Mucosa of gallbladder (tissue), 1 donor: ENCODE measurements at regions not wholly inside any gene's neighbourhood (a gene's known extent, or its start where the extent isn't known, plus 50 kb on each side); places are given as distances from the start of the nearest gene placed in this dataset.

ENCODE experiments used
- DNase-seq: peaks from one replicate; pipeline ENCODE4 v3.0.0-alpha.2; 2020; ENCODE audit warnings: low spot score
- donor health status: DM: no; HTN: no; CAD: no.

DNA sequence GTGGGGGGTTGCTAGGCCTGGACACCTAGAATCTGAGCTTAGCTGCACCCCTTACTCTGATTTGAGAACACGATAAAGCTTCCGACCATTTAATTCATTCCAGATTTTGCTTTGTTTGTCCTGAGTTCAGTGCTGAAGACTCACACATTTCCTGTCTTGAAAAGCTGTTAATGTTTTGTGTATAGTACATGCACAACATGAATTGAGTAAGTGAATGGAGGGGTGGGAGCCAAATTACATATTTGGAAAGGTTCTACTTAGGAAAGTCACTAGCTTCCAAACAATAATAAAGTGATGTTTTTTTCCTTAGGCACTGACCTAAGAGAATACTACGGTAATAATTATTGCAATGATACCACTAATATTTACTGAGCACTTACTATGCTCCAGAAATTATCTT is 955.2 kb upstream of the NR2F2 start:
- no peak for DNase-seq

DNA sequence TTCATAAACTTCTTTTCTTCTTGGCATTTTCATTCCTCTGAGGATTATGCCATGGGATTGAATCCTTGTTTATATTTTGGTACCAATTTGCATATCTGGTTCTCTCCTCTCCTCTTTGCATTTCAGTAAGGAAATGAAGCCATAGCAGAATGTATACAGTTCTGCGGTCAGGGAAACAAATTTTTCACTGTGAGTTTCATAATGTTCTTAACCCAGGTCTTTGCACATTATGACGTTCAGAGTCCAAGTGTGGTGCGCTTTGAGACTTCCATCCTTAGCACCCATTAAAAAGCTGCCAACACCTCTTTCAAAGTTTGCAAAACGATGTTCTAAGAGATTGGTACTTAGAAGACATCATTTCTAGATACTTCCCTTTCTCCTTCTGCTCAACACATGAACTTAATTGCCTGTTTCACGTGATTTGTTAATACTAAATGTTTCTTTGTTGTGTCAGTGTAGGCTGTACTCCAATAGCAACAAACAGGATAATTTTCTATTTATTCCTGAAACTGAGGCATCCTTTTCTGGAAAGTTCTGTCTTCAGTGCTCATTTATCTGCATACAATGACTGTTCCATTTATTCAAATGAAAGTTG is 953.1 kb upstream of the NR2F2 start:
- DNase-seq, result no peak

DNA sequence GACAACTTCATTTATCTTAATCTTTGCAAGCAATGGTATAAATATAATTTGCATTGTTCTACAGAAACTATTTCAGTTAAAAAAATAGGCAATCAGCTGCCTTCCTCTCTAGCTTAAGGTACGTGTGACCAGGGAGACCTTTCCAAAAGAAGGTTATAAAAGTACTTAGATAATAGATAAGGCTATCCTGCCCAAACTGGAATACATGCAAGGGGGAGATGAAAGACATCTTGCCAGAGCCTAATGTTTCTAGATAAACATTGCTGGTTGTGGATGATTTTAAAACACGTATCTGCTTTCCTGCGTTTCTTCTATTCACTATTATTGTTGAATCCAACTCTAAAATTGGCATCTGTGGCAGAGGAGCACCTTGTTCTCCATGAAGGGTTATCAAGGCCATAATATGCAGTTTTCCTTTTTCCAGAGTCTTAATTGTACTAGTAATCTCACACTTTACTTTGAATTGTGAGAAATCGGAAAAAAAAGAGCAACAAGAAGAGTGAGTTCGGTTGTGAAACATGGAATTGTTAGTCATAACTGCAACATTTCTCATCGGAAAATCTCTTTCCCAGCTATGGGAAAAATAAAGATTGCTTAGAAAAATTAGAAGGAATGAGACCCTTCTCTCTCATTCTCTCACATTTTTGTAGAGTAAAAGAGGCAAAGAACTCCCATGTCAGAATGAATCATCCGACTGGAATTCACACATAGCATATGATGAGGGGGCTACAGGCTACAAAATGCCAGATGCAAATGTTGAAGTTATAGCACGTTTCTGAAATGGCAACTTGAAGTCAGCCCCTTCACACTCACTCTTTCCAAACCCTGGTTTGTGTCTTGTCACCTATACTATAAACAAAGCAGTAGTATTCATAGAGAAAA is 936.1 kb upstream of the NR2F2 start:
- no peak for DNase-seq

DNA sequence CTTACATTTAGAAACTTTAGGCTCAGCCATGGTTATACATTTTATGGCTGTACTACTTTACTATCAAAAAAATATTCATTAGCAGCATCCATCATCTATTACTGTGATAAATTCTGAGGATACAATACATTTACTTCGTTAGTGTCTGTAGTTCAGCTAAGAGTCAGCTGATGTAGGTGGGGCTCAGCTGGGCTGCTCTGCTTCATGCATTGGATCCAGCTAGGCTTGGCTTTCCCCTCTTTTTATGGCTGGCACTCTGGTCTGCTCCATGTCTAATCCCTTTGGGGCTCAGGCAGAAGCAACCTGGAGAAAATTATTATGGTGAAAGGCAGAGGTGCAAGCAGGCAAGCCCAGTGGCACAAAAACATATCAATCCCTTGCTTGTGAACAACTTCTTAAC is 930.1 kb upstream of the NR2F2 start:
- DNase-seq, result no peak

DNA sequence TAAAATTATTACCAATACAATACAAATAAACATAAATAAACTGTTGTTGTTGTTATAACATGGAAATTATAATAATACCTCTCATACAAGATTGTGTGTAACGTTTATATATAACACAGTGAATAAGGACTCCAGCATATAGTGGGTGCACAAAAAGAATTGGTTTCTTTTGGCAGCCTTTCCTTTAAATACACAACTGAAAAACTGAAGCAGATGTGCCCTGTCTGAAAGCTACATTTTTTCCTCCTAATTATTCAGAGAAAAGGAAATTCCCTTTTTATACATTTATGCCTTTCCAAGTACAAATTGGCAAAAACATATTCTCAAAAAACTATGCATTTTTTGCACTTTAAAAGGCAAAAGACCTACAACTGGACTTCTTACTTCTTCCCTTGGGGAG is 928.9 kb upstream of the NR2F2 start:
- DNase-seq, result no peak

DNA sequence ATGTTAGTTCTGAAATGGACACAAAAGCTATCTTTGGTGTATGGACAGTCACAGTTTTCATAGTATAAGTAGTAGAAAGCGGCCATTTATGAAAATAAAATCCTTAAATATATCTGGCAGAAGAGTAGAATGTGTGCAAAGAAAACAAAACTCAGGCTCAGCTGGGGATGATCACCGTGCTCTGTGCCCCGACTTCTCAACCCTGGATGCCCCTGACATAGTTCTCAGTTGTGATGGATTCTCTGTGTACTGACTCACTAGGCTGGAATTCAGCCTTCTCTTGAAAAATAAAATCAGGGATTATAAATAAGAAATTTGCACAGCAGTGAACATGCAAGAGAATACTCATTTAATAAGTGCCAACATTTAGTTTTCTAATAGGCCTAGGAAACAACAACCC is 925.1 kb upstream of the NR2F2 start:
- no peak for DNase-seq

DNA sequence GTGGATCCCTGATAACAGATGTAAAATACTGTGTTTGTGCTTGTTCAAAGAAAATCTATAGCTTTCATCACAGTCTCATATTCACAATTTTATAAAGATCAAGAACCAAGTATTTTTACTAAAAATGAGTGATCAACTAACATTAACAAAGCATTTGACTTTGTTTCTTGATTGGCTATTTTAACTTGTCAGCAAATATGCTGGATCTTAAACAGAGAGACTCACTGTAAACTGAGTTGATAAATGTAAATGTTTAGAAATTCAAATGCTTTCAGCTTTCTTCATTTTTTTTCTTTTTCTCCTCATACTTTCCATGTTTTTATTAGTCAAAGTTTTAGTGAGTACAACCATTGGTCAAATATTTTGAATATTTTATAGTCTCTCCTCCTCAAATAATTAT is 923.0 kb upstream of the NR2F2 start:
- no peak for DNase-seq

DNA sequence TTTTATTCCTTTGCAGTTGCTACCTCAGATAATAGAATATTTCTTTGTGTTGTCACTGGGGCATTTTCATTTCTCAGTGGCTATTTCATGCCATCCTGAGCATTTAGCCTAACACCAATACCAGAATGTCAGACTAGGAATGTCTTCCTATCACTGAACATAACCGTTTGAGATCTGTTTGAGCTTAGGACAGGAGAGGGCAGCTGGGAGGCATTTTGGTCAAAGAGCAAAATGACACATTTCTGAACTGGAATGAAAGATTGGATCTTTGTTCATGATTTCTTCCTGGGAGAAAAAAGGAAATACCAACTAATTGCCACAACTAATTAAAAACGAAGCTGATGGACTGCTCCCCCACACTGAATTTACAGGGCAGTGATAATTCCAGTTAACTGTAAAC is 921.3 kb upstream of the NR2F2 start:
- DNase-seq, result no peak

DNA sequence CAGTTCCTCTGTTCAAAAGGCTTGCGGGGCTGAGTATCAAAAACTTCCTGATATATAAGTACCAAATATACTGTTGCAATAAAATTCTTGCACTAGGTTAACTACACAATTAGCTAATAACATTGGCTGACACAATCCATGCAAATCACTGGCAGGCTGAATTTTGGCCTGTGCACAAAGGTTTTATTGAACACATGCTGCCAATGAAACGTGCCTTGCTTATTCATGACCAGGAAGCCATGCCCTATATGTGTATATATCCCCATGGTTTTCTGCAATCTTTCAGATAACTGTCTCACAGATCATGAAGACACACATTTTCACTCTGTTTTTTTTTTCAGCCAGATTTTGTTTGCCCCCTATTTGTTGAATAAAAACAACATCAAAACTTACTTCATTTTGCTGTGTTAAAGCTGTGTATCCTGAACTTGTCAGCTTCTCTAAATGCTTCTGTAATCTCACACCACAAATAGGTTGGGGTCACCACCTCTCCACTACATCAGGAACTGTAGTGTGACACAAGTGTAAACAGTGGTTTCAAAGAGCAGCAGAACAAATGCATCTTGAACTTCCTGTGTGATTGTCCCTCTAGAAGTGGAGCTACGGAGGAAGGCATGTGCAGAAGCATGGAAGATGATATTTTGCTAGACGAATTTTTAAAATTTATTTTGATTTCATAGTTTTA is 920.7 kb upstream of the NR2F2 start:
- no peak for DNase-seq

DNA sequence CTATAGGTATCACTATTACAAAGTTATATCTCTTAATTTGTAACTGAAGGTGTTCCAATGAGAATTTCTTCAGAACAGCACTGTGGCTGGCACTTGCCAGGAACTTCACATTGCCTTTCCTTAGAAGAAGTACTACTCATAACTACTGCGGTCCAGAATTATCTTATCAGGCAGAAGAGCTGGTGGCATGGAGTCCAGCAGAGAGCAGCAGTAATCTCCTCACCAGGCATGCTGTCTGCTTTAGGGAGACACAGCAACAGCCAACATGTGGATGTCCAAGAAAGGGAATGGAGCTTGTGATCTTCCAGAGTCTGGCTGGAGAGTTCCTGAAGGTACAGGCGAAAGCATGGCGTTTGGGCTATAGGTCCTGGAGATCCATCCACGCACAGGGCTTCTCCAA is 919.7 kb upstream of the NR2F2 start:
- DNase-seq, result no peak

DNA sequence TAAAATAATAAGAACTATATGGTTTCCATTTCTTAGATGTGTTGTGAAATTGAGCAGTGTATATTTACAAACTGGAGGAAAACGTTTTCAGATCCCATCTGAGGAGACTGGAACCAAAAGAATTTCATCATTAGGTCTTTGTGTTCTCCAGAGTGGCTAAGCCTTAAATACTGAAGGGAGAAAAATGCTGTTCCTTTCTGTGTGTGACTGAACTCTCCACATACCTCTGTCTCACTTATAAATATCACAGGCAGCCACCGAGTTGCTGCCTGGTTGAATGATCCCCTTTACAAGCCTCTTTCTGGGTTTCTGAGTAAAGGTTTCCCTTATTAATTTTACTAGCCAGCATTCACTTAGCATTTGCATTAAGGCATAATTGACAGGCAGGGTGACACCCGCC is 913.9 kb upstream of the NR2F2 start:
- no peak for DNase-seq

DNA sequence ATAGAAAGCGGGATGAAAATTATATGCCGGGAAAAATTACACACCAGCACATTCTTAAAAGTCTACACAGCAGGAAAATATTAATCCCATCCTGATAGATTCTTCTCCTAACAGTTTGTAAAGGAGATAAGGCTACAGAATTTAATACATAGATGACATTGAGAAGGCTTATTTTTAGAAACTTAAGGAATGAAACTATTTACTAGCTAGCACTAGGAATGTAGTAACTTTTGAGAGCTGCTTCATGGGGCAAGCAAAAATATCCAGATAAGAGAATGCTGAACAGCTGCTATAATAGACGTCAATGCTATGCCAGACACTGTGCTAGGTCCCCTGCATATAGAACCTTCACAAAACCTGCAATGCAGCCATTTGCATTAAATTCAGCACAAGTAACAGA is 912.7 kb upstream of the NR2F2 start:
- DNase-seq, result no peak

DNA sequence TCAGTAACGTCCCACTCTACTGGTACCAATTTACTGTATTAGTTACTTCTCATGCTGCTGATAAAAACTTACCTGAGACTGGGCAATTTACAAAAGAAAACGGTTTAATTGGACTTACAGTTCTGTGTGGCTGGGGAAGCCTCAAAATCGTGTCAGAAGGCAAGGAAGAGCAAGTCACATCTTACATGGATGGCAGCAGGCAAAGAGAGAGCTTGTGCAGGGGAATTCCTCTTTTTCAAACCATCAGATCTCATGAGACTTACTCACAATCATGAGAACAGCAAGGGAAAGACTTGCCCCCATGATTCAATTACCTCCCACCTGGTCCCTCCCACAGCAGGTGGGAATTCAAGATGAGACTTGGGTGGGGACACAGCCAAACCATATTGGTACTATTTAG is 908.2 kb upstream of the NR2F2 start:
- no peak for DNase-seq

DNA sequence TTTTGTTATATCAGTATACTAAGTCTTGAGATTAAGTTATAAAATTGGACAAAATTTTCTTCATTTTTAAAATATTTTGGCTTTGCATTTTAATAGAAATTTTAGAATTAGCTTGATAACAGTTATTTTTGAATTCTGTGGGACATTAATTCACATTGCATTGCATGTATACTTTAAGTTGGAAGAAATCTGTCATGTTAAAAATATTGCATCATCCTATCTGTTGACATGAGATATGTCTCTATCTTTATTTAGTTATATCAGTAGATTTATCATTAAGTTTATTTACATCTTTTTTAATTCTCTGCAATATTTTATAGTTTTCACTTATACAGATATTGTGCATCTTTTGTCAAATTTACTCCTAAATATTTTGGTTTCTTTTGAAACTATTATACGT is 904.6 kb upstream of the NR2F2 start:
- DNase-seq, result no peak

DNA sequence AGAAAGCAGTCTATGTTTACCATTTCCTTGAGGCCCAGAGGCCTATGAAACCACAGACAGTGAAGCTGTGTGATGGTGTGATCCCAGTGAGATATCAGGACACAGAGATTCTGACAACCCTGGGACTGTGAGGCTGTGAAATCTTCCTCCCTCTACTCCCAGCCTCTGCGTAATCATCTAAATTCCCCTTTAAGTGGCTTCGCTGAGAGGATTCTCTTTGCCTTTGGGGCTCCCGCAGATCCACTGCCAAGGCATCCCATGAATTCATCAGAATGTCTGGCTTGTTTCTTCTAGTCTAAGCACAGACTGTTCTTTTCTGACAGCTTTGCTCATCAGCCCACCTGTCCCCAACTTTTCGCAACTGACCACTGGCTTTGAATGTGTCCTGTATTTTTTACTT is 901.2 kb upstream of the NR2F2 start:
- peak; percentile 11 for DNase-seq

DNA sequence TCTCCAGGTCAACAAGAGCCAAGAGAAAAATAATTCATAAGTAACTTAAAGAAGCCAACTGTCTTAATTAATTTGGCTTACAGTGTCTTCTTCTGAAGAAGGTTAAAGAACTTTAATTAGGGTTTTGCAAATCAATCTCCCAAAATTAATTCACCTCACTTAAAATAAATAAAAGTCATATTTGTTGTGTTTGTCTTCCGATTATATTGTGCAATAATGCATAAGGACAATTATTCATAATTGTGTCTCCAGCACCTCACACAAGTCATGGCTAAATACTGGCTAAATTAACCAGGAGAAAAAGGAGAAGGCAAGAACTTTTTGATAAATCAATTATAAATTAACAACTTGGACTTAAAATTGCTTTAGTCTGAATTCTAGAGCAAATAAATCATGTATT is 899.0 kb upstream of the NR2F2 start:
- DNase-seq, result no peak

DNA sequence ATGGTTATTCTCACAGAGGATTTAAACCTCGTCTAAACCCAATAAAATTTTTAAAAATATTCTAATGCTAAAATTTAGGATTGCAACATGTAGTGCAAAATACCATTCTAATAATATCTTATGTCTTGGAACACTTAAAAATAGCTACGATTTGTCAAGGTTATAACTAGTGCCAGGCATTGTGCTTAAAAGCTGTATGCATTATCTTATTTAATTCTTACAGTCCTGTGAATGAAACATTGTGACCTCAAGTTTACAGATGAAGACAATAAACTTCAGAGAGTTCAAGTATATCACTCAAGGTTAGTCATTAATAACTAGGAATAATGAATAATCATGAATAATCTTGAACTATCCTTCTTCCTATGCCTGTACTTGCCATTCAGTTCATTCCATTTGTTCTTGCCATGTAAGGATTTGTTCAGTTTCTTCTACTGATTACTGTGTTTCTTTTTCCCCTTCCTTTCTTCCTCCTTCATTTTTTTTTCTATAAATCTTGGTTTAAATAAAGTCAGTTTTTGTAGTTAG is 897.6 kb upstream of the NR2F2 start:
- DNase-seq, result no peak

DNA sequence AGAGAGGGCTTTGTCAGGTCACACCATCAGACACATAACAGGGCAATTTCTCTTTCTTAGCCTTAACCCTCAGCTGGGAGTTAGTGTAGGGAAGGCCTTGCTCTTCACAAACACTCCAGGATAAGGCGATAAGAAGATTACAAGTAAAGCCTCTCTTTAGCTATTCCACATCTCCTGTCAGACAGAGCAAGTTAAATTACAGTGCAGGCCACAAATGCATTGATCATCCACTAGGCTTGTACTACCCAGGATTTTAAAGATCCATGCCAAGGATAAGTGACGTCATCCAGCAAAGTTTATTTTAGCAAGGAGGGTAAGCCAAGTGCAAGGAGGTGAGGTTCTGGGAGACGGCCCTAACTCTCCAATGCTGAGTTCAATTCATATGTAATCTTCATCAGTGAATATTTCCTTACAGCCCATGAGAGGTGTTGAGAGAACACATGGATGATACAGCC is 890.6 kb upstream of the NR2F2 start:
- no peak for DNase-seq

DNA sequence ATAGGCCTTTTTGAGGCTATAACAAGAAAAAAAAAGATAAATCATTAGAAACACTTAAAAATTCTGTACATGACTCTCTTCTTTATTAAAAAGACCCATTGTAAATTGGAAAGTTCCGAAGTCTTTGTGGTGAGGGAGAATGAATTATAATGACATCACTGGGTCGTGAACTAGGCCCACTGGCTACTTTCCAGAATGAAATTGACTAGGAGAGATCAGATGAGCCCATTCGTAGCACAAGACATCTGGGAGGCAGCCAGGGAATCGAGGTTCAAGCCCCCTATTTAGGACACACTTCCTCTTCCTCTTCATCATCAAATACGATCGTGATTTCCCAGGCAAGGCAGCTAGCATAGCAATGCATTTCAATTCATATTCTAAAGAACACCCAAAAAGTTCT is 889.8 kb upstream of the NR2F2 start:
- DNase-seq, result no peak

DNA sequence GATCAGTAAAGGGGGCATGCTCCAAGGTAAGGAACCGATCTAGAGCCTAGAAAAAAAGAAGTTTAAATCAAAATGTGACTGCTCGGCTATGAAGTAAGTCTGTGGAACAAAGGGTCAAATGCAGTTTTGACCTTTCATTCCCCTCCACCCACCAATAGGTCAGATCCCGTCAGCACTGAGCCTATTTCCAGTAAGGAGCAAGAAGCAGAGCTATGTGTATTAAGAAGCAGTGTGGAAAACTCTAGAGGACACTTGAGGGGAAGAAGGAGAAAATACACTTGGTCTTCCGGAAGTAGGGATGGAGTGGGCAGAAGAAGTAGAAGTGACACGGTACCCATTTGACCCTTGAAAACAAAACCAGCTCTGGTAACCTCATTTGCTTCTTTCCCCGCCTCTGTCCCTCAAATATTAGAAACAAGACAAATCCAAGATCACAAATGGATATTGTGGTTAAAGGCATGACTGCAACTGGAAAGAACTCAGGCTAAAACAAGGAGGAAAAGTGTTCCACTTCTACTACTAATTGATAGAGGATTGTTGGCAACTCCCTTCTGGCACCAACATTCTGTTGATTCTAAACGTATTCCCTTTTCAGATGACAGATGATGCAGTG is 888.3 kb upstream of the NR2F2 start:
- DNase-seq, result no peak

DNA sequence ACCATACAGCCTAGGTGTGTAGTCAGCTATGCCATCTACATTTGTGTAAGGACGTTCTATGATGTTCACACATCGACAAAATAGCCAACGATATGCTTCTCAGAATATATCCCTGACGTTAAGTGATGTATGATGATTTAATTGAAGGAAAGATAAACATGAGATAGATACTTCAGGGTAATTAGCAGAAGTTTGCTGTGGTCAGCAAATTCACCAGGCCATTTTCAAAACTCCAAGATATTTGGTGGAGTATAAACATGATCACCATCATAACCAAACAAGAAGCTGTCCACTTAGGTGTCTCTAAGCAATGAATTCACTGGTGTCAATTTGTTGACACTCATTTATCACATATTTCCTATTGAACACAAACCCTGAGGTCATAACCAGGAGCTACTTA is 885.6 kb upstream of the NR2F2 start:
- DNase-seq, result no peak

DNA sequence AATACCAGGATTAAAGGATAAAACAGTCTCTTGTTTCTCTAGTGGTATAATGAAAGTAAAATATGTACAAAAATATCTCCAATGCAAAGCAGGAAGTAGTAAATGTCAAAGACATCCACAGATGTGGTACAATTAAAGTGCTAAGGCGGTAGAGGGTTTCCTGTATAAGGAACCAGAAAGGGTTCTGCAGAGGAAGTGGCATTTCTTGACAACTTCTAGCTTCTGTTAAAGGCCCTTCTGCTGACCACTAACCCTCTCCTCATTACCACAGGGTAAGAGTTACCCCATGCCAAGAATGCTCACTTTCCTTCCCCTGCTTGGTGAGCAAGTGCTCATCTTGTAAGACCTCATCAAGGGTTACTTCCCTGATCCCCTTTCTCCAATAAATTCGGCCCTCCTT is 883.6 kb upstream of the NR2F2 start:
- DNase-seq, result no peak
